HG03439 (cell line): ENCODE measurements at regions not wholly inside any gene's neighbourhood (a gene's known extent, or its start where the extent isn't known, plus 50 kb on each side); places are given as distances from the start of the nearest gene placed in this dataset.
"Not testable (repeated sequence)": the region's sequence is repeated elsewhere in the genome, so short reads cannot be mapped to it uniquely, and the experiment has no call there.

Source experiments
- ATAC-seq: cut with Tn5 transposase; IDR thresholded peaks from one replicate; pipeline ENCODE4 v1.9.1; 2021; ENCODE audit warnings: mild to moderate bottlenecking, moderate library complexity; ENCODE audit not compliant: unreplicated experiment

GRCh38 chrX:45524296-45524695, 323.6 kb upstream of the DIPK2B start:
- ATAC-seq: no peak

GRCh38 chrX:45518552-45518951, 317.9 kb upstream of the DIPK2B start:
- no peak for ATAC-seq

- no peak for ATAC-seq
Observed at GRCh38 chrX:45517090-45517973, 316.7 kb upstream of the DIPK2B start.

DNA sequence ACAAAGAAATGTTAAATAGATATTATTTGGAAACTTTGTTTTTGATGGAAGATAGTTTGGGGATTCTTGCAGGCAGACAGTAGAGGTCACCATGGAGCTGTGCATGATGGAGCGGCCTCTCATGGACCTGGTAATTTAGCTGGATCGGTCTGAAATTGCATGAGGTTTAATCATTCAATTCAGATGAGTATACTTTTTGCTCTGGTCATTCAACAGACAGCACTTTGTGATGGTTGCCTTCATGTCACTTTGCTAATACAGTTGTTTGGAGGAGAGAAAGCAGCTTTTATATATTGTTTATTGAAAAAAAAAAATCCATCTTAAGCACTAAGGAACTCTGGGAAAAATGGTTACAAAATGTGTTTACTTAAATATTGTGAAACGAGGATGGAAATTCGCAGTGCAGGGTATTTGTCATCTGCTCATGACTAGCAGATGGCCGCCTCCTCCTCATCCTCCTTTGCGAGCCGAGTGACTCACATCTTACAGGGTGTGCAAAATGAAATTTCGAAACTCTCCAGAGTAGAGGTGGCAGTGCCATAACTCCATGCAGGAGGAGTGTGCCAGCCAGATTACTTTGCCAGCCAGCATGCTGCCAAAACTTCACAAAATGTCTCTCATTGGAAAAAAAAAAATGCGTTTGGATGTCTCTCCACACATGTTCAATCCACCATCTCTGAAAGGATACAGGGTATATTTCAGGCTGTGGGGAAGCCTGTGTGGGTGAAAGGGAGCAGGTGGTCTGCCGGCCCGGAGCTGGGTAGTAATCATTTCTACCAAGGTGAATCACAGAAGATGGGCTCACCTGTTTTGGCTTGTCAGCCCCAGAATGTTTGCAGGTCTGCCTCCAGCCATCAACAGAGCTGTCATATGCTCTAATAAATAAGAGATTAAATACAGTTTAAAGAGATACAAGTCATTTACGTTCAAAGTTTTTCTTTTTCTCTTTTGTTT, 314.9 kb upstream of the DIPK2B start:
- no peak for ATAC-seq

GRCh38 chrX:45513042-45513441, 312.4 kb upstream of the DIPK2B start:
- ATAC-seq: no peak

DNA sequence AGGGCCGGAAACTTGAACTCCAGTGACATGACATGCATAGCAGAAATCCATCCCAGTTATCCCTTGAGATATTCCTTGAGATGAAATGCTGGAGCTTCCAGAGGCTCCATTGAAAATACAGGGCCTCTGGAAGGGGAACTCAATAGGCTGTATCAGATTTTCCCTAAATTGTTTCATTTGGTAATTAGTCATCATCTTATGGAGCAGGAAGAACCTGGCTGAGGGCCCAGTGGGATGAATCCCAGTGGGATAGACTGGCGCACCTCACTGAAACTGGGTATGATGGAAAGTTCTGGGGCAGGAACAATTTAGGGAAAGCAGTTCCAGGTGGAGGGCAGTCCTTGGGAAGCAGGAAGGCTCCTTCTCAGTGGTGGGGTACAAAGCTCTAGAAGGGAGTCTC, 307.8 kb upstream of the DIPK2B start:
- no peak for ATAC-seq

DNA sequence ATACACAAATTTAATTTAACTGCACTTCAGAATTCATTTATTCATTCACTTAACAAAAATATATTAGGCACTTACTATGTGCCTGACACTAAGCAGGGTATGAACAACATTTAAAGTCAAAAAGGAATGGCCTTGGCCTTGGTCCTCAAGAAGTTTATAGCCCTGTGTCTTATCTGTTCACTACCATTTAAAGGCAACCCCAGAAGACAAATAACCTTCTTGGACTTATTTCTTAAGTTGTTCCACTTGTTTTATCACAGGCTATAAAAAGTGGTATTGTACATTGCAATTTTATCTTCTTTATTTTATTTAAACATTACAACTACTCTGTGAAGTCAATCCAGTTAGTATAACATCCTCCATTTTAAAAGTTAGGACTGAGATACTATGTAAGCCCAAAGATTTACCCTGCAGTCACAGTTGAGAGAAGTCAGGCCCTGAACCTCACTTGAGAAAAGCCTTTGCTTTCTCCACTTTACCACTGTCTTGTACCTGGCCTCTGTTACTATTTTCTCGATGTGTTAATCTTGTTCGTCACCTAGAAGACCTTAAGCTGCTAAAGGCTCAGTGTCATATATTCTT, 305.6 kb upstream of the DIPK2B start:
- no peak for ATAC-seq

DNA sequence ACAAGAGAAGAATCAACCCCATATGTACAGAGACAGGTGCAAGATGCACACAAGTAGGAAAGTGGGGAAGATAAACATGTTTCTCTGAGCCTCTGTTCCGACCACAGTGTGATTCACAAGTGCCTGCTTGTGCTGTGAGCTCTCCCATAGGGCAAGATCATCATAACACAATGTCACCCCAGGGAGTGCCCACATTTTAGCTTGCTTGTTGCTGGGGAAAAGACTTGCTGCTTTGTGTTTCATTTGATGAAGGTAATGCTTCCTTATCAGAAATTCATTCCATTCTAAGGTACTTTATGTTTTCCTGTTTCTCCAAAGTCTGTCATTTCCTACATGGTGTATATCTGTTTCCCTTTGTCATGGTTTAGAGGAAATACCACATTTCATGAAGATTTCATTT, 304.5 kb upstream of the DIPK2B start:
- no peak for ATAC-seq

DNA sequence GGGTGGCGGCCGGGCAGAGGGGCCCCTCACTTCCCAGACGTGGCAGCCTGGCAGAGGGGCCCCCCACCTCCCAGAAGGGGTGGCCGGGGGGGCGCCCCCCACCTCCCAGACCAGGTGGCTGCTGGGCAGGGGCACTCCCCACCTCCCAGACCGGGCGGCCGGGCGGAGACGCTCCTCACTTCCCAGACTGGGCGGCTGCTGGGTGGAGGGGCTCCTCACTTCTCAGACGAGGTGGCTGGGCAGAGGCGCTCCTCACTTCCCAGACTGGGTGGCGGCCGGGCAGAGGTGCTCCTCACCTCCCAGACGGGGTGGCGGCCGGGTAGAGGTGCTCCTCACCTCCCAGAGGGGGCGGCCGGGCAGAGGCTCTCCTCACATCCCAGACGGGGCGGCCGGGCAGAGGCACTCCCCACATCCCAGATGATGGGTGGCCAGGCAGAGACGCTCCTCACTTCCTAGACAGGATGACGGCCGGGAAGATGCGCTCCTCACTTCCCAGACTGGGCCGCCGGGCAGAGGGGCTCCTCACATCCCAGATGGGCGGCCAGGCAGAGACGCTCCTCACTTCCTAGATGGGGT, 303.2 kb upstream of the DIPK2B start:
- ATAC-seq: not testable (repeated sequence)

DNA sequence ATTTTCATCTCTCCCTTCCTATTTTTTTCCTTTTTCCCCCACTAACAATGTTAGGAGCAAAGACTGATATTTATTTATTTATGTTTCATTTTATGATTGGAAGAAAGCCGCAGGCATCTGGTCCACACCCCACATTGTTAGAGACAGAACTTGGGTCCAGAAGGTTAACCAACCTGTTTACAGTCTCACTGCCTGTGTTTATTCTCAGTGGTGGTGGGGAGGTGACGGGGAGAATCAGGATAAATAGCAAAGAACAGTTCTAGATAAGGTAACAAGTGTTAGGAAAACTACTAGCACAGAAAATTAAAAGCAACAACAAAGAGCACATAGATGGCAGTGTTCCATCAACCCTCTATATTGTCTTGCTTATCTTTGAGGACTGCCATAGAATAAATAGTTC, 301.7 kb upstream of the DIPK2B start:
- ATAC-seq: no peak

- no peak for ATAC-seq
Observed at GRCh38 chrX:45497290-45497689, 296.6 kb upstream of the DIPK2B start.

DNA sequence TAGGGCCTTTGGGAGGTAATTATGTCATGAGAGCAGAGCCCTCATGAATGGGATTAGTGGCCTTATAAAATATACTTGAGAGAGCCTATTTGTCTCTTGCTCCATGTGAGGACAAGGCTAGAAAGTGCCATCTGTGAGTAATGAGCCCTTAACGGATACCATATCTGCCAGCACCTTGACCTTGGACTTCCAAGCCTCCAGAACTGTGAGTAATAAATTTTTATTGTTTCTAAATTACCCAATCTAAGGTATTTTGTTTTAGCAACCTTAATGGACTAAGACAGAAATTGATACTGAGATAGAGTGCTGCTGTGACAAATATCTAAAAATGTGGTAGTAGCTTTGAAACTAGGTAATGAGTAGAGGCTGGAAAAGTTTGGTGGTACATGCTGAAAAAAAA, 285.0 kb upstream of the DIPK2B start:
- ATAC-seq: no peak

GRCh38 chrX:45479835-45480422, 279.3 kb upstream of the DIPK2B start:
- ATAC-seq: no peak

- ATAC-seq: no peak
Observed at GRCh38 chrX:45479196-45479834, 278.6 kb upstream of the DIPK2B start.

- no peak for ATAC-seq
Observed at GRCh38 chrX:45472968-45473367, 272.3 kb upstream of the DIPK2B start.

- not testable (repeated sequence) for ATAC-seq
Observed at GRCh38 chrX:45467537-45467936, 266.9 kb upstream of the DIPK2B start.

GRCh38 chrX:45455732-45456131, 255.1 kb upstream of the DIPK2B start:
- not testable (repeated sequence) for ATAC-seq

DNA sequence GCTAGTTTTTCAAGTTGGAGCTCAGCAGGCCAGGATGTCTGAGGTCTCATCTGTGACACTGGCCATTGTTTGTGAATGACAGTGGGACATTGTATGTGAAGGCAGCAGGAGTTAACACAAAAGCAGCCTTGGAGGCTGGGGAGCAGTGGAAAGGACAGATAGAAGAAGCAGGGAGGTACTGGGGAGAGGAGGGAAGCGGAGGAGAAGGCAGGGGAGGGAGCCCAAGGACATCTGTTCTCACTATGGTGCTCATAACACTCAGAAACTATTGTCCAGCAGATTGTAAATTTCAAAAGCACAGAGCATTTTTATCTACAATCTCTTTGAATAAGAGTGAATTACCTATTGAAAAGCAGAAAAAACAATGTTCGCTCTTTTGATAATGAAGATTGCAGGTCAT, 253.6 kb upstream of the DIPK2B start:
- no peak for ATAC-seq

DNA sequence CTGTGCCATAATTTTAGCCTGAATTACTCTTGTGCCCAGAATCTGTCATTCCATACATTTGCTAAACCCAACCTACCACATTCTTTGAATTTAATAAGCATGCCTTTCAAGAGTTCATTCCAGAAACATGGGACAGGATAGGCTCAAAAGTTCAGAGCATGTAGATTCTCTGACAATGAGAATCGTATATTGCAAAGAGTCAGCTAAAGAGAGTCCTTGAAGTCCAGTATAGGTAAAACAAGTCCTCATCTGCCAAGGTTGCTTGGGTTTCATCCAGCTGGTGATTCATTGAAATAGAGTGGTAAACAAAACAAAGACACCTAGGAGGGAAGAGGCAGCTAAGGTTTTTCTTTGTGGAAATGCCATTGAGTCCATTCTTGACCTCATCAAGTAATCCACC, 249.3 kb upstream of the DIPK2B start:
- no peak for ATAC-seq

DNA sequence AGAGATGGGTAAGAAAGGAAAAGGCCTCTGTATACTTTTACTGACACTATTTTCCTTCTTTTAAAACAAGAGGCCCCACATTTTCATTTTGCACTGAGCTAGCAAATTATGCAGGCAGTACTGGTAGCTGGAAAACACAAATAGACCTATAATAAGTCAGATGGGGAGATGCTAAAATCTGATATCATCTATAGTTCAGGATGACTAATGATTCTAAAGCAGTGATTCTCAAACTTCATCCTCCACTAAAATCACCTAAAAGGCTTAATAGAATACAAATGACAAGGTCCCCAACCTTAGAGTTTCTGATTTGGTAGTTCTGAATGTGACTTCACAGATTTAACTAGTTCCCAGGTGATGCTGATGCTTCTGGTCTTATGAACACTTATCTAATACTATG, 247.3 kb upstream of the DIPK2B start:
- no peak for ATAC-seq
